ENCODE measurements at regions not wholly inside any gene's neighbourhood (a gene's known extent, or its start where the extent isn't known, plus 50 kb on each side); places are given as distances from the start of the nearest gene placed in this dataset.
"Not testable (repeated sequence)": the region's sequence is repeated elsewhere in the genome, so short reads cannot be mapped to it uniquely, and the experiment has no call there.

GRCh38 chr11:134880788-134881187, 468.7 kb upstream of the B3GAT1 start:
- DNase-seq (ENCODE audit: low spot score), result no peak

- DNase-seq (ENCODE audit: low spot score), result no peak
Observed at GRCh38 chr11:134879931-134880330, 467.9 kb upstream of the B3GAT1 start.

GRCh38 chr11:134879341-134879740, 467.3 kb upstream of the B3GAT1 start:
- no peak for DNase-seq (ENCODE audit: low spot score)

GRCh38 chr11:134878785-134879184, 466.7 kb upstream of the B3GAT1 start:
- DNase-seq (ENCODE audit: low spot score), result no peak

GRCh38 chr11:134876226-134876625, 464.2 kb upstream of the B3GAT1 start:
- no peak for DNase-seq (ENCODE audit: low spot score)

- no peak for DNase-seq (ENCODE audit: low spot score)
Observed at GRCh38 chr11:134866981-134867675, 455.1 kb upstream of the B3GAT1 start.

GRCh38 chr11:134866215-134866614, 454.2 kb upstream of the B3GAT1 start:
- DNase-seq (ENCODE audit: low spot score), result peak; percentile 33

GRCh38 chr11:134864968-134865305, 452.9 kb upstream of the B3GAT1 start:
- DNase-seq (ENCODE audit: low spot score), result peak; percentile 33

GRCh38 chr11:134864233-134864967, 452.4 kb upstream of the B3GAT1 start:
- peak; percentile 55 for DNase-seq (ENCODE audit: low spot score)

- no peak for DNase-seq (ENCODE audit: low spot score)
Observed at GRCh38 chr11:134863294-134863693, 451.3 kb upstream of the B3GAT1 start.

- DNase-seq (ENCODE audit: low spot score), result no peak
Observed at GRCh38 chr11:134862587-134863195, 450.6 kb upstream of the B3GAT1 start.

- no peak for DNase-seq (ENCODE audit: low spot score)
Observed at GRCh38 chr11:134862105-134862502, 450.1 kb upstream of the B3GAT1 start.

GRCh38 chr11:134861490-134862104, 449.6 kb upstream of the B3GAT1 start:
- DNase-seq (ENCODE audit: low spot score), result peak; percentile 49

GRCh38 chr11:134858783-134859480, 446.9 kb upstream of the B3GAT1 start:
- peak; percentile 74 for DNase-seq (ENCODE audit: low spot score)

- no peak for DNase-seq (ENCODE audit: low spot score)
Observed at GRCh38 chr11:134857035-134857434, 445.0 kb upstream of the B3GAT1 start.

- DNase-seq (ENCODE audit: low spot score), result peak; percentile 79
Observed at GRCh38 chr11:134856056-134856971, 444.3 kb upstream of the B3GAT1 start.

GRCh38 chr11:134853992-134854991, 442.2 kb upstream of the B3GAT1 start:
- no peak for DNase-seq (ENCODE audit: low spot score)

- not testable (repeated sequence) for DNase-seq (ENCODE audit: low spot score)
Observed at GRCh38 chr11:134851503-134852224, 439.6 kb upstream of the B3GAT1 start.
